Urinary bladder (tissue), 3 donors: ENCODE measurements at regions not wholly inside any gene's neighbourhood (a gene's known extent, or its start where the extent isn't known, plus 50 kb on each side); places are given as distances from the start of the nearest gene placed in this dataset.

Experiments used
- DNase-seq: peaks from one replicate; pipeline ENCODE4 v3.0.0-alpha.2; 2015; ENCODE audit errors: extremely low spot score
- H3K27ac ChIP-seq: one replicate; pipeline ENCODE4 v1.5.1; 2013; ENCODE audit warnings: low read depth, mild to moderate bottlenecking, moderate library complexity
- H3K36me3 ChIP-seq: one replicate; pipeline ENCODE4 v1.6.1; 2013; ENCODE audit warnings: mild to moderate bottlenecking, moderate library complexity; ENCODE audit not compliant: insufficient read depth
- H3K4me1 ChIP-seq: one replicate; pipeline ENCODE4 v1.6.1; 2013; ENCODE audit warnings: mild to moderate bottlenecking, moderate library complexity; ENCODE audit not compliant: insufficient read depth
- H3K4me3 ChIP-seq: one replicate; pipeline ENCODE4 v1.5.1; 2013; ENCODE audit warnings: low read depth, low read length
- WGBS: extraction: QIAGEN DNeasy Blood & Tissue Kit; methylation state at CpG from one replicate; pipeline ENCODE4 v1.1.7; 2013; 5-methylcytosine and 5-hydroxymethylcytosine counted together
- donor health status: healthy with polysubstance abuse.
- donor health status: healthy.

- DNase-seq, result no peak
- Histone ChIP-seq H3K4me1 (no peaks in the 10 kb centered on the region), H3K4me3 (no peak overlapping the region), H3K27ac (no peak overlapping the region), H3K36me3 (no peaks in the 10 kb centered on the region)
- 81% methylated on average over 5 of the region's 5 CpGs for WGBS
Measured at GRCh38 chr13:108156749-108157148, 58.6 kb downstream of the LIG4 start.

GRCh38 chr13:108155185-108156106 lies 59.9 kb downstream of the LIG4 start:
- no peaks in the 10 kb centered on the region for H3K36me3 ChIP-seq
- no peak for DNase-seq
- 37% methylated on average over 16 of the region's 16 CpGs for WGBS

GRCh38 chr13:108154421-108154858 lies 60.9 kb downstream of the LIG4 start:
- H3K4me1 ChIP-seq, result no peaks in the 10 kb centered on the region
- DNase-seq, result no peak
- no peaks in the 10 kb centered on the region for H3K36me3 ChIP-seq
- 73% methylated on average over 1 of the region's 1 CpG for WGBS
- H3K4me3 ChIP-seq, result no peak overlapping the region
- H3K27ac ChIP-seq, result no peak overlapping the region

More at GRCh38 chr13:108155185-108156106, 59.9 kb downstream of the LIG4 start:
- H3K4me3 ChIP-seq, result no peak overlapping the region
- H3K4me1 ChIP-seq, result no peaks in the 10 kb centered on the region
- H3K27ac ChIP-seq, result no peak overlapping the region

GRCh38 chr13:108146642-108147041 lies 68.7 kb downstream of the LIG4 start:
- WGBS, result 64% methylated on average over 2 of the region's 2 CpGs
- DNase-seq, result no peak
- H3K27ac ChIP-seq, result no peak overlapping the region
- H3K4me1 ChIP-seq, result no peaks in the 10 kb centered on the region
- no peaks in the 10 kb centered on the region for H3K36me3 ChIP-seq
- no peak overlapping the region for H3K4me3 ChIP-seq

GRCh38 chr13:108142702-108143436 lies 72.5 kb downstream of the LIG4 start:
- 51% methylated on average over 4 of the region's 4 CpGs for WGBS
- H3K36me3 ChIP-seq, result no peaks in the 10 kb centered on the region
- no peak overlapping the region for H3K4me3 ChIP-seq
- DNase-seq, result no peak
- H3K4me1 ChIP-seq, result no peaks in the 10 kb centered on the region
- no peak overlapping the region for H3K27ac ChIP-seq

- 68% methylated on average over 1 of the region's 1 CpG for WGBS
- no peak overlapping the region for H3K27ac ChIP-seq
- H3K4me1 ChIP-seq, result no peaks in the 10 kb centered on the region
- no peak for DNase-seq
- H3K4me3 ChIP-seq, result no peak overlapping the region
- H3K36me3 ChIP-seq, result no peaks in the 10 kb centered on the region
Measured at GRCh38 chr13:108137176-108137575, 78.2 kb downstream of the LIG4 start.

GRCh38 chr13:108127406-108127805 lies 87.9 kb downstream of the LIG4 start:
- H3K27ac ChIP-seq, result no peak overlapping the region
- no peaks in the 10 kb centered on the region for H3K4me1 ChIP-seq
- no peak overlapping the region for H3K4me3 ChIP-seq
- DNase-seq, result no peak
- no peaks in the 10 kb centered on the region for H3K36me3 ChIP-seq

GRCh38 chr13:108126056-108126455 lies 89.3 kb downstream of the LIG4 start:
- H3K27ac ChIP-seq, result no peak overlapping the region
- H3K36me3 ChIP-seq, result no peaks in the 10 kb centered on the region
- no peak for DNase-seq
- no peaks in the 10 kb centered on the region for H3K4me1 ChIP-seq
- 72% methylated on average over 2 of the region's 2 CpGs for WGBS
- no peak overlapping the region for H3K4me3 ChIP-seq

GRCh38 chr13:108121406-108121805 lies 93.9 kb downstream of the LIG4 start:
- H3K4me3 ChIP-seq, result no peak overlapping the region
- H3K36me3 ChIP-seq, result no peaks in the 10 kb centered on the region
- DNase-seq, result no peak
- H3K4me1 ChIP-seq, result no peaks in the 10 kb centered on the region
- no peak overlapping the region for H3K27ac ChIP-seq
- WGBS, result 86% methylated on average over 1 of the region's 1 CpG

- Histone ChIP-seq H3K4me1 (no peaks in the 10 kb centered on the region), H3K36me3 (no peaks in the 10 kb centered on the region)
- WGBS, result 76% methylated on average over 7 of the region's 7 CpGs
Measured at GRCh38 chr13:108120856-108121255, 94.5 kb downstream of the LIG4 start.

GRCh38 chr13:108120302-108120701 lies 95.0 kb downstream of the LIG4 start:
- WGBS, result 62% methylated on average over 6 of the region's 6 CpGs
- Histone ChIP-seq H3K4me1 (no peaks in the 10 kb centered on the region), H3K36me3 (no peaks in the 10 kb centered on the region), H3K27ac (no peak overlapping the region), H3K4me3 (no peak overlapping the region)
- DNase-seq, result no peak

More at GRCh38 chr13:108120856-108121255, 94.5 kb downstream of the LIG4 start:
- DNase-seq, result no peak
- no peak overlapping the region for H3K4me3 ChIP-seq
- H3K27ac ChIP-seq, result no peak overlapping the region

GRCh38 chr13:108115738-108116137 lies 99.6 kb downstream of the LIG4 start:
- Histone ChIP-seq H3K4me1 (no peaks in the 10 kb centered on the region), H3K36me3 (no peaks in the 10 kb centered on the region), H3K4me3 (no peak overlapping the region), H3K27ac (no peak overlapping the region)
- no peak for DNase-seq
- 59% methylated on average over 1 of the region's 1 CpG for WGBS

- no peak for DNase-seq
- WGBS, result 57% methylated on average over 4 of the region's 4 CpGs
- Histone ChIP-seq H3K27ac (no peak overlapping the region), H3K4me3 (no peak overlapping the region), H3K36me3 (no peaks in the 10 kb centered on the region), H3K4me1 (no peaks in the 10 kb centered on the region)
Measured at GRCh38 chr13:108113407-108113806, 101.9 kb downstream of the LIG4 start.

- DNase-seq, result no peak
- Histone ChIP-seq H3K36me3 (no peaks in the 10 kb centered on the region), H3K4me1 (no peaks in the 10 kb centered on the region), H3K27ac (no peak overlapping the region), H3K4me3 (no peak overlapping the region)
- WGBS, result 52% methylated on average over 2 of the region's 2 CpGs
Measured at GRCh38 chr13:108104736-108105135, 110.6 kb downstream of the LIG4 start.
